HG02885 (cell line): ENCODE measurements at regions not wholly inside any gene's neighbourhood (a gene's known extent, or its start where the extent isn't known, plus 50 kb on each side); places are given as distances from the start of the nearest gene placed in this dataset.
A peak's percentile ranks its signal among the peaks of the same experiment; 100 is the strongest.

Experiments
- ATAC-seq: cut with Tn5 transposase; IDR thresholded peaks from one replicate; pipeline ENCODE4 v1.9.1; 2021; ENCODE audit warnings: mild to moderate bottlenecking; ENCODE audit not compliant: unreplicated experiment, poor library complexity

DNA sequence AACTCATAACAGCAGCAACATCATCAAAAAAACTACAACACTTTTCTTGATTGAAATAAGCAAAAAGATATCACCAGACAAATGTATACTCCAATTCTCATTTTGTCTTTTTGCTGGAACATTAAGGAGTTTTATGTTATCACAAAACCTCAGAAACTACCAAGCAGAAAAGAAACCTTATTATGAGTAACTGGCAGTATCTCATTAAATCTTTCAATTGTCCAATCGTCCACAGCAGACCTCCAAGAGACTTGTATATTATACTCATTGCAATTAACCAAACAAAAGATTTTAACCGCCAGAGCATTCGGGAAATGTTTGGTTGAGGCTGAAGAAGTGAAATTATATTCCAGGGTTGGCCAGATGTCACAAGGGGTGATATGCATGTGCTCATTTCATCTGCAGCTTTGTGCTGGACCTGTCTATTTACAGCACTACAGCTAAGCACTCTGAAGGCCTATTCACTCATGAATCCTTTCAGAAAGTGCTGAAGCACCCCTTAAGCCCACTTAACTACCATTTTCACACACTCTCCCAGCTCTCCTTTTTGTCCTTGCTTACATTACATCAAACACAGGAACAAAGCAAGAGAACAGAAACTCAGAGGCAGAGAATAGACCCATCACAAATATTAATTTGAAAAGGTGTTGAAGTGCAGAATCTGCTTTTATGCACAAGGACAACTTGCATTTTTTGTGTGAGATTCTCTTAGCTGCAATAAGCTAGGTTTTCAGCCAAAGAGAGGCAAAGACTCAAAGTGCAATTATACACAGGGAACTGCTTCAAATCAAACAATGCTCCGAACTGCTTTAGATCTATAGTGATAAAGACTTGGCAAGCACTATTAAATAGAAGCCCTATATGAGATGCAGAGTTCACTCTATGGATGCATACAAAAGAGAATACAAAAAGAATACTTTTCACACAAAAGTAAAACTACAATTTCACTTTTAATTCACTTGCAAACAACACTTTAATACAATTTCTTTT is 150.4 kb upstream of the POU5F2 start:
- ATAC-seq = no peak

- no peak for ATAC-seq
Measured at GRCh38 chr5:93890657-93891056, 149.3 kb upstream of the POU5F2 start.

DNA sequence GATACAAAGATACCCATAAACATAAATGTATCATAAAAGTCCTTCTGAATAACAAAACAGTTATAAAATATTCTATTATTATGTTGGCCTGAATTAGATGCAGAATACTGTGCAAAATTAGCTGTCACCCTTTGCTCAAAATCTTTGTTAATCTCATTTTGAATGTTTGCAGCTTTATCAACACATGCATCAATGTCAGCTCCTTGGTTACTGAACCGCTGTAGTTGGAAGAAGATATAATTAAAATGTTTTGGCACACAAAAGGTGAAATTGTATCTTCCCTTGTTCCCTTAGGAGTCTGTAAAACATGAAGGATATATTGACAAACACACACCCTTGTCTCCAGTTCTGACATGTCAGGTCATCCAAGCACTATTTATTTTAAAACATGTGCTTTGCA is 146.3 kb upstream of the POU5F2 start:
- ATAC-seq = no peak

GRCh38 chr5:93886917-93887361 is 145.5 kb upstream of the POU5F2 start:
- no peak for ATAC-seq

- ATAC-seq = no peak
Measured at GRCh38 chr5:93886098-93886806, 144.9 kb upstream of the POU5F2 start.

- no peak for ATAC-seq
Measured at GRCh38 chr5:93884254-93884653, 142.9 kb upstream of the POU5F2 start.

DNA sequence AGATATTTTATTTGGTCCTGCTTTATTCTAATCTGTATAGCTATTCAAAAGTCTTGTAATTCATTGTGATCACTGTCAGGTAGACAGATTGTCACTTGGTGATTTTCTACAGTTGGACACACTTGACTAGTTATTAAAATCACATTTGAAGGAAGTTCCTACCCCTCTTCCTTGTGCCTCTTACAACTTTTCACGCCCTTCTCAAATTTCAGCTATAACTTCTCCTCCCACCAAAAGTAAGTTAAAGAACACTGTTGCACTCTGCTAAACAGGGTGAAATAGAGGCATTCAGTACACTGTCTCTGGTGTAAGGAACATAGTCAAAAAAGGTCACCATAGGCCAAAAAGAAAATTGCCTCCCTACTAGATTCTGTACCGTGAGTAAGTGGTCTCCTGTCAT is 142.1 kb upstream of the POU5F2 start:
- ATAC-seq = no peak

DNA sequence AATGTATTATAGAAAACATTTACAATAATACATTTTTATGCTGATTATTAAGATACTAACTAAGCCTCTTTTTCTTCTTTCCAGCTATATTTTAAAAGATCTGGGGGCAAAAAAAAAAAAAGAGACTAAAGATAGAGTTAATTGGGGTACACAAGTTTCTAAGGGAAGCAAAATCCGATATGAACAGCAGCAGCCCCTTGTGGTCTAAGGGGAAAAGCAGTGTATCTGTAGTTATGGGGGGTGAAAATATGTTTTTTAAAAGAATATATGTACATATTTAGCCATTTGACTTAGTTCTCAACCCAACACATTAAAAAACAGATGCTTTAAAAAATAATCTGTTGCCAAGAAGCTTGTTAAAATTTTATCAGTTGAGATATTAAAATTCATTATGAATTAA is 134.3 kb upstream of the POU5F2 start:
- no peak for ATAC-seq

DNA sequence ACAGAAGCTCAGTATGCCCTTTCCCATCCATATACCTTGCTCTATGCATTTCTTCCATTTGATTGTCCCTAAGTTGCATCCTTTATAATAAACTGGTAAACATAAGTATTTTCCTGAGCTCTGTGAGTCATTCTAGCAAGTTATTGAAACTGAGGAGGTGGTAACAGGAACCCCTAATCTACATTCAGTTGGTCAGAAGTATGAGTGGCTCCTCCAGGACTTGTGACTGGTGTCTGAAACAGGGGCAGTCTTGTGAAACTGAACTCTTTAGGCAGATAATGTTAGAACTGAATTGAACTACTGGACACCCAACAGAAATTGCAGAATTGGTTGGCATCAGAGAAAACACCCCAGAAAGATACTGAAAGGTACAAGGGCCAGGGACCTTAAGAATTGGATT is 133.1 kb upstream of the POU5F2 start:
- peak; percentile 68 for ATAC-seq

- ATAC-seq = peak; percentile 78
Measured at GRCh38 chr5:93874080-93874479, 132.7 kb upstream of the POU5F2 start.

GRCh38 chr5:93873211-93873736 is 131.9 kb upstream of the POU5F2 start:
- ATAC-seq = no peak

GRCh38 chr5:93870649-93871048 is 129.2 kb upstream of the POU5F2 start:
- no peak for ATAC-seq

GRCh38 chr5:93868851-93869250 is 127.5 kb upstream of the POU5F2 start:
- ATAC-seq = no peak

GRCh38 chr5:93850311-93850710 is 108.9 kb upstream of the POU5F2 start:
- no peak for ATAC-seq

- no peak for ATAC-seq
Measured at GRCh38 chr5:93845376-93845775, 104.0 kb upstream of the POU5F2 start.

DNA sequence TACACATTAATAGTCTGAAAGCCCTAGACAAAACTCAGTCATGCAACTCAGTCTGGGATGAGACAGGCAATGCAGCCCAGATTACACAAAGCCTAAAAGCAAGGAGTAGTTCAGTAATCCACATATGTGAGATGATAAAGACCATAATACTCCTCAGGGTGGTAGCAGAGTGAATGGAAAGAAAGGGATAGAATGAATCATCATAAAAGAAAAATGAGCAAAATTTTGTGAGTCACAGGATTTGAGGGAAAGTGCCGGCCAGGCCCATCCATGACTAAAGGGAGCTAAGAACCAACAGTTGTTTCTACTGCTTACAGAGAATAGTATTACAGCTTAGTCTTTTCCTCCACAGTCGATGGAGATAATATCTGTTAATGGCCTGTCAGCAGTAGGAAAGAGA is 90.0 kb upstream of the POU5F2 start:
- no peak for ATAC-seq

GRCh38 chr5:93830893-93831292 is 89.5 kb upstream of the POU5F2 start:
- ATAC-seq = no peak

GRCh38 chr5:93829346-93829745 is 87.9 kb upstream of the POU5F2 start:
- no peak for ATAC-seq

DNA sequence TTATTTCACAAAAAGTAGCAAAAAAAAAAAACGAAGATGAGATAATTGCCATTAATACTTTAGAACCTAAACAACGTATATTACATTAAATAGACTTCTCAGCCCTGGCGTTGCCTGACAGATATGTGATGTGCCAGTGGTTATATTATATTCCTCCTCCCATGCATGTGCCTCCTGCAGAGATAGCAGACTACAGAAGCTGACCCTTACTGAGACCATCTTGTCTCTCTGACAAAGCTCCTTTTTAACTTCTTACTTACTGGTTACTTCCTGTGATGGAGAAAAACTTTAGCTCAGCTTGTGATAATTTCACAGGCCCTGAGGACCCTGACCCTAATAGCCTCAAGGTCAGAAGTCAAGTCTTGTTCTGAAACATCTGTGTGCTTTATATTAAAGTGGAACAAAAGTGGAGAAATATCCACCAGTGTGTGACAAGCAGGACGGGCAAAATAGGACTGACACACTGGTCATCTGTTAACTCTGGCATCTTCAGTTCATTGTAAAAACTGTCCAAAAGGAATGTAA is 80.6 kb upstream of the POU5F2 start:
- ATAC-seq = no peak

GRCh38 chr5:93819668-93820067 is 78.3 kb upstream of the POU5F2 start:
- no peak for ATAC-seq

- no peak for ATAC-seq
Measured at GRCh38 chr5:93810780-93811179, 69.4 kb upstream of the POU5F2 start.
